HL-60 (cell line): ENCODE measurements at regions not wholly inside any gene's neighbourhood (a gene's known extent, or its start where the extent isn't known, plus 50 kb on each side); places are given as distances from the start of the nearest gene placed in this dataset.
A peak's percentile ranks its signal among the peaks of the same experiment; 100 is the strongest.

ENCODE experiments used
- DNase-seq, 2 experiments: peaks; one replicate each; pipeline ENCODE4 v3.0.0-alpha.2; 2010 to 2020; ENCODE audit warnings: low read depth in 1 of 2, low spot score in 1 of 2
- H3K27ac ChIP-seq: fragments of 250-450 bp; sonication (Bioruptor Pico); replicated peaks from 2 replicates; pipeline ENCODE4 v1.5.1; 2020; ENCODE audit warnings: mild to moderate bottlenecking, moderate library complexity
- H3K27me3 ChIP-seq: fragments of 250-450 bp; sonication (Bioruptor Pico); 2 replicates; pipeline ENCODE4 v1.5.1; 2021; ENCODE audit warnings: mild to moderate bottlenecking, moderate library complexity; ENCODE audit not compliant: insufficient read depth, poor library complexity, severe bottlenecking
- H3K4me3 ChIP-seq: replicated peaks from 2 replicates; pipeline ENCODE4 v1.5.1; 2011; ENCODE audit warnings: mild to moderate bottlenecking, control low read depth, low read length; ENCODE audit not compliant: insufficient read depth
- CTCF ChIP-seq: IDR thresholded peaks from one replicate; pipeline ENCODE4 v1.5.1; 2011; ENCODE audit warnings: low read length, control low read depth, inconsistent platforms; ENCODE audit not compliant: insufficient read depth
- GABPA ChIP-seq: IDR thresholded peaks from 2 replicates; pipeline ENCODE4 v1.6.1; 2012; ENCODE audit warnings: low read depth
- SPI1 ChIP-seq: IDR thresholded peaks from 2 replicates; pipeline ENCODE4 v1.6.1; 2012; ENCODE audit warnings: low read depth, mild to moderate bottlenecking, borderline replicate concordance

DNA sequence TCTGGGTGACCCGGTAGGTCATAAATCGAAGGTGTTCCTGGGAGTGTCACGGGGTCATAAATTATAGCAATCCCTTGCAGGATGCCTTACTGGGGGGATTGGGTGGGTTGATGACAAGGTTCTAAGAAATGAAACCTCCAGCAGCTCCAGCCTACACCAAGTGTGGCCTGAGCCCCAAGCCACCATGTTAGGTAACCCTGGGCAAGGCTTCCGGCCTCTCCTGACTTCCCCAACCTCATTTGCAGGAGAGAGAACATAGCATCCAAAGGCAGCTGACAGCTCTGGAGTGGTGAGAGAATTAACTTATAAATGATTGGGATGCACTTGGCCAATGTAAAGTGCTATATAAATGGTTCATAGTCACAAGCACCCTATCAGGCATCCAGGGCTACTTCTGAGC, 52.8 kb upstream of the TMEM273 start:
- no peak overlapping the region for H3K27ac ChIP-seq
- TF ChIP-seq CTCF, result no peak
- TF ChIP-seq SPI1, result peak; percentile 24; the same call in 1 of the 2 replicates
- no peak for TF ChIP-seq GABPA
- DNase-seq, result peak in 1 of 2 experiments; percentile 60
- no peak overlapping the region for H3K4me3 ChIP-seq
- H3K27me3 ChIP-seq, result no peaks in the 10 kb centered on the region
